Transverse colon (tissue), 3 donors: ENCODE measurements at regions not wholly inside any gene's neighbourhood (a gene's known extent, or its start where the extent isn't known, plus 50 kb on each side); places are given as distances from the start of the nearest gene placed in this dataset.

ENCODE experiments used
- EP300 ChIP-seq: sonication (generic); formaldehyde crosslinking; IDR thresholded peaks from one replicate; pipeline ENCODE4 v1.6.1; 2017; ENCODE audit warnings: antibody characterized with exemption, low read depth
- TF ChIP-seq, protein P1 (sequence below), 5 experiments: fragments of 200-600 bp in 3 of 5; fragments of 450-650 bp in 2 of 5; sonication (generic) in 3 of 5; IDR thresholded peaks; 1 replicate in 2 of 5; 2 replicates in 3 of 5; pipeline ENCODE4 v1.5.1; 2016 to 2017; ENCODE audit warnings: antibody characterized with exemption in 5 of 5, inconsistent platforms in 3 of 5, mild to moderate bottlenecking in 2 of 5, moderate library complexity in 1 of 5

GRCh38 chrX:43068639-43069038 lies 290.7 kb upstream of the PPP1R2C start:
- no peak for TF ChIP-seq EP300
- TF ChIP-seq, protein P1, sequence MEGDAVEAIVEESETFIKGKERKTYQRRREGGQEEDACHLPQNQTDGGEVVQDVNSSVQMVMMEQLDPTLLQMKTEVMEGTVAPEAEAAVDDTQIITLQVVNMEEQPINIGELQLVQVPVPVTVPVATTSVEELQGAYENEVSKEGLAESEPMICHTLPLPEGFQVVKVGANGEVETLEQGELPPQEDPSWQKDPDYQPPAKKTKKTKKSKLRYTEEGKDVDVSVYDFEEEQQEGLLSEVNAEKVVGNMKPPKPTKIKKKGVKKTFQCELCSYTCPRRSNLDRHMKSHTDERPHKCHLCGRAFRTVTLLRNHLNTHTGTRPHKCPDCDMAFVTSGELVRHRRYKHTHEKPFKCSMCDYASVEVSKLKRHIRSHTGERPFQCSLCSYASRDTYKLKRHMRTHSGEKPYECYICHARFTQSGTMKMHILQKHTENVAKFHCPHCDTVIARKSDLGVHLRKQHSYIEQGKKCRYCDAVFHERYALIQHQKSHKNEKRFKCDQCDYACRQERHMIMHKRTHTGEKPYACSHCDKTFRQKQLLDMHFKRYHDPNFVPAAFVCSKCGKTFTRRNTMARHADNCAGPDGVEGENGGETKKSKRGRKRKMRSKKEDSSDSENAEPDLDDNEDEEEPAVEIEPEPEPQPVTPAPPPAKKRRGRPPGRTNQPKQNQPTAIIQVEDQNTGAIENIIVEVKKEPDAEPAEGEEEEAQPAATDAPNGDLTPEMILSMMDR (IDR thresholded peaks at IDR 0.05): no peak
